Amygdala (tissue), 56 donors: ENCODE measurements at regions not wholly inside any gene's neighbourhood (a gene's known extent, or its start where the extent isn't known, plus 50 kb on each side); places are given as distances from the start of the nearest gene placed in this dataset.

ENCODE experiments used
- DNase-seq, 56 donors: peaks; one replicate each; lab custom pipeline; 2025; lab: John Stamatoyannopoulos, UW

GRCh38 chr6:4624726-4625125, 151.5 kb upstream of the CDYL start:
- no peak for DNase-seq

- no peak for DNase-seq
Measured at GRCh38 chr6:4620284-4621151, 155.7 kb upstream of the CDYL start.

GRCh38 chr6:4616311-4616710, 159.9 kb upstream of the CDYL start:
- no peak for DNase-seq

- no peak for DNase-seq
Measured at GRCh38 chr6:4615891-4616290, 160.3 kb upstream of the CDYL start.

GRCh38 chr6:4615231-4615630, 161.0 kb upstream of the CDYL start:
- no peak for DNase-seq

GRCh38 chr6:4614637-4615036, 161.6 kb upstream of the CDYL start:
- DNase-seq = no peak

GRCh38 chr6:4613795-4614194, 162.4 kb upstream of the CDYL start:
- DNase-seq = no peak

GRCh38 chr6:4613381-4613780, 162.8 kb upstream of the CDYL start:
- no peak for DNase-seq

GRCh38 chr6:4612636-4613171, 163.5 kb upstream of the CDYL start:
- no peak for DNase-seq

- no peak for DNase-seq
Measured at GRCh38 chr6:4611429-4612129, 164.6 kb upstream of the CDYL start.

GRCh38 chr6:4610256-4610655, 165.9 kb upstream of the CDYL start:
- peak in 1 of 56 donors; percentile 5 for DNase-seq

- DNase-seq = peak in 55 of 56 donors; percentile 11 to 91 (median 70)
Measured at GRCh38 chr6:4608361-4609115, 167.7 kb upstream of the CDYL start.

- DNase-seq = peak in 4 of 56 donors; percentile 8 to 22 (median 9)
Measured at GRCh38 chr6:4607793-4608192, 168.4 kb upstream of the CDYL start.

- peak in 52 of 56 donors; percentile 10 to 79 (median 45) for DNase-seq
Measured at GRCh38 chr6:4606821-4607704, 169.1 kb upstream of the CDYL start.

- DNase-seq = no peak
Measured at GRCh38 chr6:4606016-4606415, 170.2 kb upstream of the CDYL start.

GRCh38 chr6:4603856-4604369, 172.3 kb upstream of the CDYL start:
- no peak for DNase-seq

GRCh38 chr6:4603291-4603690, 172.9 kb upstream of the CDYL start:
- DNase-seq = no peak

GRCh38 chr6:4599924-4600323, 176.3 kb upstream of the CDYL start:
- DNase-seq = no peak

GRCh38 chr6:4598384-4598995, 177.7 kb upstream of the CDYL start:
- no peak for DNase-seq
